Spleen (tissue), 11 donors: ENCODE measurements at regions not wholly inside any gene's neighbourhood (a gene's known extent, or its start where the extent isn't known, plus 50 kb on each side); places are given as distances from the start of the nearest gene placed in this dataset.

Source experiments
- DNase-seq: peaks from one replicate; pipeline ENCODE4 v3.0.0-alpha.2; 2020
- H3K27ac ChIP-seq, 8 donors: fragments of 200-600 bp; sonication (generic) in 7 of 8; 1 replicate in 4 of 8; 2 replicates in 4 of 8; pipeline versions ENCODE4 v1.5.0 to v1.8.0; 2016 to 2021; ENCODE audit warnings: inconsistent platforms in 4 of 8, mild to moderate bottlenecking in 4 of 8, moderate library complexity in 1 of 8
- H3K27me3 ChIP-seq, 7 donors: fragments of 200-600 bp; sonication (generic) in 6 of 7; replicated peaks in 1 of 7; 1 replicate in 4 of 7; 2 replicates in 3 of 7; pipeline versions ENCODE4 v1.5.0 to v1.8.0; 2016 to 2021; ENCODE audit warnings: inconsistent platforms in 3 of 7, mild to moderate bottlenecking in 1 of 7
- H3K36me3 ChIP-seq, 6 donors: fragments of 200-600 bp; sonication (generic) in 5 of 6; 1 replicate in 4 of 6; 2 replicates in 2 of 6; pipeline versions ENCODE4 v1.5.0 to v1.8.0; 2016 to 2021; ENCODE audit warnings: inconsistent platforms in 2 of 6
- H3K4me1 ChIP-seq, 6 donors: fragments of 200-600 bp; sonication (generic) in 5 of 6; 1 replicate in 3 of 6; 2 replicates in 3 of 6; pipeline versions ENCODE4 v1.5.0 to v1.8.0; 2016 to 2021; ENCODE audit warnings: inconsistent platforms in 3 of 6
- H3K4me3 ChIP-seq, 8 donors: fragments of 200-600 bp; sonication (generic) in 7 of 8; 1 replicate in 4 of 8; 2 replicates in 4 of 8; pipeline versions ENCODE4 v1.5.0 to v1.8.0; 2016 to 2021; ENCODE audit warnings: inconsistent platforms in 4 of 8, mild to moderate bottlenecking in 4 of 8, moderate library complexity in 2 of 8
- H3K9me3 ChIP-seq, 8 donors: fragments of 200-600 bp; sonication (generic) in 7 of 8; 1 replicate in 4 of 8; 2 replicates in 4 of 8; pipeline versions ENCODE4 v1.5.0 to v1.8.0; 2016 to 2021; ENCODE audit warnings: inconsistent platforms in 4 of 8
- CTCF ChIP-seq, 11 experiments: fragments of 200-600 bp in 7 of 11; fragments of 450-650 bp in 4 of 11; sonication (generic) in 4 of 11; IDR thresholded peaks in 8 of 11; conservative IDR thresholded peaks in 3 of 11; 1 replicate in 7 of 11; 2 replicates in 4 of 11; pipeline versions ENCODE4 v1.4.0 to v1.8.0; 2016 to 2021; ENCODE audit warnings: antibody characterized with exemption in 11 of 11, inconsistent platforms in 4 of 11, mild to moderate bottlenecking in 1 of 11
- POLR2A ChIP-seq, 3 donors: fragments of 450-650 bp; IDR thresholded peaks; one replicate each; pipeline ENCODE4 v1.5.1; 2017; ENCODE audit warnings: antibody characterized with exemption in 3 of 3, mild to moderate bottlenecking in 1 of 3
- POLR2AphosphoS5 ChIP-seq, 3 donors: sonication (generic); formaldehyde crosslinking; IDR thresholded peaks; one replicate each; pipeline ENCODE4 v1.5.1; 2017; ENCODE audit warnings: antibody characterized with exemption in 3 of 3
- WGBS, 5 donors: extraction: QIAGEN DNeasy Blood & Tissue Kit in 3 of 5; methylation state at CpG; one replicate each; pipeline versions ENCODE4 v1.1.5 to v1.1.7; 2013 to 2018; 5-methylcytosine and 5-hydroxymethylcytosine counted together
- intact Hi-C: fragments of 100-400 bp; cut with DNase I; formaldehyde crosslinking; loops from one replicate; pipeline ENCODE4 v1.15.0; 2023; ENCODE audit warnings: low total_unique reads
- donor health status: healthy with polysubstance abuse.
- donor health status: DM: no; HTN: no; CAD: no; lungs with moderate emphysema.
- donor health status: DM: no; HTN: no; CAD: no.
- donor health status: Bipolar disorder and iron deficiency.
- donor health status: healthy.
- donor health status: DM: no; HTN: no; CAD: no.
- donor health status: DM: yes; HTN: yes; CAD: no.

GRCh38 chr6:40645043-40645442 lies 57.9 kb upstream of the LRFN2 start:
- Histone ChIP-seq H3K4me3 (no peak overlapping the region), H3K27ac (no peak overlapping the region), H3K4me1 (peaks cover 0 to 9% (median 0%) of the 10 kb centered on the region in 6 donors), H3K9me3 (peaks cover 0 to 7% (median 0%) of the 10 kb centered on the region in 8 donors), H3K27me3 (peaks cover 0 to 40% (median 0%) of the 10 kb centered on the region in 7 donors), H3K36me3 (no peaks in the 10 kb centered on the region)
- peak; percentile 22 for DNase-seq
- intact Hi-C loops, result no loop called here
- TF ChIP-seq POLR2A (IDR thresholded peaks at IDR 0.05), result no peak
- TF ChIP-seq POLR2AphosphoS5 (IDR thresholded peaks at IDR 0.05), result no peak
- TF ChIP-seq CTCF (IDR thresholded peaks at IDR 0.05 in 8 of 11, conservative IDR thresholded peaks at IDR 0.05 in 3 of 11), result no peak
- 81 to 93% (median 90%) methylated on average over 6 of the region's 6 CpGs for WGBS, 5 donors

GRCh38 chr6:40642837-40643236 lies 55.7 kb upstream of the LRFN2 start:
- peaks cover 0 to 7% (median 0%) of the 10 kb centered on the region in 8 donors for H3K9me3 ChIP-seq
- no peak for DNase-seq
- WGBS, 5 donors, result 73 to 91% (median 90%) methylated on average over 1 of the region's 1 CpG
- H3K27ac ChIP-seq, result no peak overlapping the region
- H3K4me1 ChIP-seq, result peaks cover 0 to 9% (median 0%) of the 10 kb centered on the region in 6 donors
- intact Hi-C loops, result no loop called here
- H3K4me3 ChIP-seq, result no peak overlapping the region
- TF ChIP-seq CTCF (IDR thresholded peaks at IDR 0.05 in 8 of 11, conservative IDR thresholded peaks at IDR 0.05 in 3 of 11) (no peak), POLR2A (IDR thresholded peaks at IDR 0.05) (no peak), POLR2AphosphoS5 (IDR thresholded peaks at IDR 0.05) (no peak)
- peaks cover 0 to 22% (median 0%) of the 10 kb centered on the region in 7 donors for H3K27me3 ChIP-seq
- no peaks in the 10 kb centered on the region for H3K36me3 ChIP-seq

GRCh38 chr6:40642190-40642589 lies 55.0 kb upstream of the LRFN2 start:
- H3K4me1 ChIP-seq, result peaks cover 0 to 9% (median 0%) of the 10 kb centered on the region in 6 donors
- intact Hi-C loops, result no loop called here
- TF ChIP-seq POLR2AphosphoS5 (IDR thresholded peaks at IDR 0.05), result no peak
- TF ChIP-seq CTCF (IDR thresholded peaks at IDR 0.05 in 8 of 11, conservative IDR thresholded peaks at IDR 0.05 in 3 of 11), result no peak
- no peak for TF ChIP-seq POLR2A (IDR thresholded peaks at IDR 0.05)
- no peak for DNase-seq
- H3K27ac ChIP-seq, result no peak overlapping the region
- no peaks in the 10 kb centered on the region for H3K36me3 ChIP-seq
- H3K27me3 ChIP-seq, result peaks cover 0 to 19% (median 0%) of the 10 kb centered on the region in 7 donors
- H3K9me3 ChIP-seq, result peaks cover 0 to 7% (median 0%) of the 10 kb centered on the region in 8 donors
- H3K4me3 ChIP-seq, result no peak overlapping the region
- 85 to 98% (median 90%) methylated on average over 5 of the region's 5 CpGs for WGBS, 5 donors

- H3K4me1 ChIP-seq, result peaks cover 0 to 9% (median 0%) of the 10 kb centered on the region in 6 donors
- H3K4me3 ChIP-seq, result no peak overlapping the region
- intact Hi-C loops, result no loop called here
- peaks cover 0 to 7% (median 0%) of the 10 kb centered on the region in 8 donors for H3K9me3 ChIP-seq
- H3K36me3 ChIP-seq, result no peaks in the 10 kb centered on the region
- no peak for DNase-seq
- H3K27me3 ChIP-seq, result peaks cover 0 to 15% (median 0%) of the 10 kb centered on the region in 7 donors
- no peak overlapping the region for H3K27ac ChIP-seq
- TF ChIP-seq POLR2A (IDR thresholded peaks at IDR 0.05) (no peak), POLR2AphosphoS5 (IDR thresholded peaks at IDR 0.05) (no peak), CTCF (IDR thresholded peaks at IDR 0.05 in 8 of 11, conservative IDR thresholded peaks at IDR 0.05 in 3 of 11) (no peak)
- 20 to 26% (median 22%) methylated on average over 13 to 16 of the region's 16 CpGs for WGBS, 5 donors
Observed at GRCh38 chr6:40640599-40641227, 53.5 kb upstream of the LRFN2 start.
